ENCODE measurements at regions not wholly inside any gene's neighbourhood (a gene's known extent, or its start where the extent isn't known, plus 50 kb on each side); places are given as distances from the start of the nearest gene placed in this dataset.
"Not testable (repeated sequence)": the region's sequence is repeated elsewhere in the genome, so short reads cannot be mapped to it uniquely, and the experiment has no call there.

- TF ChIP-seq, protein P1, sequence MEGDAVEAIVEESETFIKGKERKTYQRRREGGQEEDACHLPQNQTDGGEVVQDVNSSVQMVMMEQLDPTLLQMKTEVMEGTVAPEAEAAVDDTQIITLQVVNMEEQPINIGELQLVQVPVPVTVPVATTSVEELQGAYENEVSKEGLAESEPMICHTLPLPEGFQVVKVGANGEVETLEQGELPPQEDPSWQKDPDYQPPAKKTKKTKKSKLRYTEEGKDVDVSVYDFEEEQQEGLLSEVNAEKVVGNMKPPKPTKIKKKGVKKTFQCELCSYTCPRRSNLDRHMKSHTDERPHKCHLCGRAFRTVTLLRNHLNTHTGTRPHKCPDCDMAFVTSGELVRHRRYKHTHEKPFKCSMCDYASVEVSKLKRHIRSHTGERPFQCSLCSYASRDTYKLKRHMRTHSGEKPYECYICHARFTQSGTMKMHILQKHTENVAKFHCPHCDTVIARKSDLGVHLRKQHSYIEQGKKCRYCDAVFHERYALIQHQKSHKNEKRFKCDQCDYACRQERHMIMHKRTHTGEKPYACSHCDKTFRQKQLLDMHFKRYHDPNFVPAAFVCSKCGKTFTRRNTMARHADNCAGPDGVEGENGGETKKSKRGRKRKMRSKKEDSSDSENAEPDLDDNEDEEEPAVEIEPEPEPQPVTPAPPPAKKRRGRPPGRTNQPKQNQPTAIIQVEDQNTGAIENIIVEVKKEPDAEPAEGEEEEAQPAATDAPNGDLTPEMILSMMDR (IDR thresholded peaks at IDR 0.05): not testable (repeated sequence)
- TF ChIP-seq POLR2A (IDR thresholded peaks at IDR 0.05): not testable (repeated sequence)
These were observed 457.2 kb downstream of the TMEM135 start for GRCh38 chr11:87494936-87495335.

All from heart left ventricle (tissue), 13 donors.